CD4-positive, alpha-beta memory T cell (primary cell): ENCODE measurements at regions not wholly inside any gene's neighbourhood (a gene's known extent, or its start where the extent isn't known, plus 50 kb on each side); places are given as distances from the start of the nearest gene placed in this dataset.
"Not testable (repeated sequence)": the region's sequence is repeated elsewhere in the genome, so short reads cannot be mapped to it uniquely, and the experiment has no call there.

Source experiments
- CTCF ChIA-PET: fragments of 350-600 bp; sonication (Branson Sonifier 250); formaldehyde crosslinking; loops from one replicate; lab custom pipeline; 2021; ENCODE audit warnings: inconsistent platforms; ENCODE audit not compliant: partially characterized antibody; lab: Charles Lee
- POLR2A ChIA-PET: fragments of 350-600 bp; sonication (Branson Sonifier 250); formaldehyde crosslinking; loops from one replicate; lab custom pipeline; 2021; ENCODE audit not compliant: partially characterized antibody; lab: Charles Lee
- DNase-seq, 5 donors: peaks; one replicate each; pipeline versions ENCODE4 v3.0.0 to v3.0.0-alpha.2; 2020 to 2022; ENCODE audit warnings: mixed read lengths in 1 of 5
- H3K27ac ChIP-seq: one replicate; pipeline ENCODE4 v1.7.0; 2013; ENCODE audit warnings: low read depth, low read length
- H3K27me3 ChIP-seq: 2 replicates; pipeline ENCODE4 v1.7.0; 2013; ENCODE audit warnings: mild to moderate bottlenecking, low read length, moderate library complexity; ENCODE audit not compliant: insufficient read depth
- H3K36me3 ChIP-seq: 2 replicates; pipeline ENCODE4 v1.7.0; 2013; ENCODE audit warnings: mild to moderate bottlenecking, low read length, moderate library complexity; ENCODE audit not compliant: insufficient read depth
- H3K4me1 ChIP-seq: 2 replicates; pipeline ENCODE4 v1.7.0; 2013; ENCODE audit warnings: mild to moderate bottlenecking, low read length, moderate library complexity; ENCODE audit not compliant: insufficient read depth
- H3K4me3 ChIP-seq, 2 donors: one replicate each; pipeline ENCODE4 v1.7.0; 2013; ENCODE audit warnings: low read length in 2 of 2, mild to moderate bottlenecking in 1 of 2
- H3K9me3 ChIP-seq, 2 donors: one replicate each; pipeline ENCODE4 v1.7.0; 2013; ENCODE audit warnings: low read length in 2 of 2, control low read depth in 1 of 2; ENCODE audit not compliant: control insufficient read depth in 1 of 2
- H3K27ac Mint-ChIP-seq, 7 donors: one replicate each; pipeline ENCODE4 v1.8.0; 2020 to 2021; ENCODE audit warnings: mixed read lengths in 7 of 7, mild to moderate bottlenecking in 6 of 7, inconsistent platforms in 3 of 7, moderate library complexity in 3 of 7
- H3K27me3 Mint-ChIP-seq, 2 donors: one replicate each; pipeline ENCODE4 v1.8.0; 2020 to 2021; ENCODE audit warnings: mixed read lengths in 2 of 2
- H3K36me3 Mint-ChIP-seq, 2 donors: one replicate each; pipeline ENCODE4 v1.8.0; 2020 to 2021; ENCODE audit warnings: mixed read lengths in 2 of 2, inconsistent platforms in 1 of 2, mild to moderate bottlenecking in 1 of 2
- H3K4me1 Mint-ChIP-seq, 4 donors: one replicate each; pipeline ENCODE4 v1.8.0; 2020 to 2021; ENCODE audit warnings: mixed read lengths in 4 of 4, mild to moderate bottlenecking in 1 of 4
- H3K4me3 Mint-ChIP-seq, 8 donors: one replicate each; pipeline ENCODE4 v1.8.0; 2020 to 2021; ENCODE audit warnings: mixed read lengths in 8 of 8, mild to moderate bottlenecking in 7 of 8, moderate library complexity in 6 of 8, inconsistent platforms in 3 of 8
- H3K9me3 Mint-ChIP-seq, 8 donors: one replicate each; pipeline ENCODE4 v1.8.0; 2020 to 2021; ENCODE audit warnings: mixed read lengths in 8 of 8, mild to moderate bottlenecking in 5 of 8, inconsistent platforms in 3 of 8, moderate library complexity in 1 of 8
- intact Hi-C: fragments of 100-400 bp; cut with micrococcal nuclease; formaldehyde crosslinking; loops from one replicate; pipeline ENCODE4 v1.15.1; 2023

DNA sequence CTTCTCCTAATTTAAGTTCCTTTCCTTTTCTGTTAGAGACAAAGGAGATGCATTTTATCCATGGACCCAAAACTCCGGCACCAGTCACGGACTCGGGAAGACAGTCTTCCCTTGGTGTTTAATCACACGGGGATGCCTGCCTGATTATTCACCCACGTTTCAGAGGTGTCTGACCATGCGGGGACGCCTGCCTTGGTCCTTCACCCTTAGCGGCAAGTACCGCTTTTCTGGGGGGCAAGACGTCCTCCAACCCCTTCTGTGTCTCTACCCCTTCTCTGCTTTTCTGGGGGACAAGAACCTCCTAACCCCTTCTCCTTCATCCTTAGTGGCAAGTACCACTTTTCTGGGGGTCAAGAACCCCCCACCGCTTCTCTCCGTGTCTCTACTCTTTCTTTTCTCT lies 816.9 kb upstream of the VRK2 start:
- H3K4me1 ChIP-seq, H3K36me3 ChIP-seq, H3K9me3 ChIP-seq, DNase-seq, H3K4me1 Mint-ChIP-seq, H3K27me3 Mint-ChIP-seq, H3K27me3 ChIP-seq, CTCF ChIA-PET, H3K36me3 Mint-ChIP-seq, H3K4me3 ChIP-seq, POLR2A ChIA-PET, H3K4me3 Mint-ChIP-seq, intact Hi-C loops, H3K27ac ChIP-seq: not testable (repeated sequence)
- Mint-ChIP-seq H3K9me3 (peaks cover 0 to 11% (median 2%) of the 10 kb centered on the region in 8 donors), H3K27ac (peak overlapping the region in 1 of 7 donors; percentile 38)

DNA sequence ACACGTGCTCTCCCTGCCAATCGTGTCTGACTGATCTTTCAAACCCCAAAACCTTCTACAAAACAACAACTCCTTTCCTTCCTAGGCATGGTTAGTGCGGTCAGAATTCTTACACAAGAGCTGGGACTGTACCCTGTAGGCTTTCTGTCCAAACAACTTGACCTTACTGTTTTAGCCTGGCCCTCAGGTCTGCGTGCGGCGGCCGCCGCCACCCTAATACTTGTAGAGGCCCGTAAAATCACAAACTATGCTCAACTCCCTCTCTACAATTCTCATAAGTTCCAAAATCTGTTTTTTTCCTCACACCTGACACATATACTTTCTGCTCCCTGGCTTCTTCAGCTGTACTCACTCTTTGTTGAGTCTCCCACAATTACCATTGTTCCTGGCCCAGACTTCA lies 814.3 kb upstream of the VRK2 start:
- H3K27me3 ChIP-seq, intact Hi-C loops, H3K4me3 ChIP-seq, H3K9me3 ChIP-seq, H3K27ac ChIP-seq, POLR2A ChIA-PET, DNase-seq, H3K4me1 ChIP-seq, H3K9me3 Mint-ChIP-seq, H3K36me3 ChIP-seq, H3K27me3 Mint-ChIP-seq, H3K36me3 Mint-ChIP-seq, CTCF ChIA-PET, H3K4me1 Mint-ChIP-seq, H3K4me3 Mint-ChIP-seq, H3K27ac Mint-ChIP-seq: not testable (repeated sequence)

DNA sequence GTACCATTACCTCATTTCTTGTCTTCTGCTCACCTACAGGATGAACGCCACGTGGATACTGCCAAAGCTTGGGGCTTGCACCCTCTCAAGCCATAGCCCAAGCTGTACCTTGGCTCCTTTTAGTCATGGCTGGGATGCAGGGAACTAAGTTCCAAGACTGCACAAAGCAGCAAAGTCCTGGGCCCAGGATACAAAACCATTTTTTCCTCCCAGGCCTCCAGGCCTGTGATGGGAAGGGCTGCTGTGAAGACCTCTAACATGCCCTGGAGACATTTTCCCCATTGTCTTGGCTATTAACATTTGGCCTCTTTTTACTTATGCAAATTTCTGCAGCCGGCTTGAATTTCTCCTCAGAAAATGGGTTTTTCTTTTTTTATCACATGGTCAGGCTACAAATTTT lies 795.1 kb upstream of the VRK2 start:
- H3K9me3 Mint-ChIP-seq: peaks cover 2 to 49% (median 22%) of the 10 kb centered on the region in 8 donors
- H3K4me3 Mint-ChIP-seq, DNase-seq: not testable (repeated sequence)

GRCh38 chr2:57276408-57276807 lies 770.2 kb upstream of the VRK2 start:
- DNase-seq, H3K4me3 ChIP-seq, H3K9me3 ChIP-seq, H3K27me3 Mint-ChIP-seq, H3K27ac Mint-ChIP-seq, CTCF ChIA-PET, intact Hi-C loops, H3K36me3 ChIP-seq, H3K4me3 Mint-ChIP-seq, H3K4me1 ChIP-seq, H3K36me3 Mint-ChIP-seq, H3K27ac ChIP-seq, POLR2A ChIA-PET, H3K27me3 ChIP-seq, H3K4me1 Mint-ChIP-seq: not testable (repeated sequence)
- peaks cover 6 to 67% (median 32%) of the 10 kb centered on the region in 8 donors for H3K9me3 Mint-ChIP-seq

More for the DNA sequence above, 795.1 kb upstream of the VRK2 start:
- H3K4me1 Mint-ChIP-seq, H3K27ac Mint-ChIP-seq, H3K4me1 ChIP-seq, intact Hi-C loops, H3K27me3 Mint-ChIP-seq, H3K4me3 ChIP-seq, POLR2A ChIA-PET, CTCF ChIA-PET, H3K27me3 ChIP-seq, H3K36me3 Mint-ChIP-seq, H3K27ac ChIP-seq, H3K9me3 ChIP-seq, H3K36me3 ChIP-seq: not testable (repeated sequence)

DNA sequence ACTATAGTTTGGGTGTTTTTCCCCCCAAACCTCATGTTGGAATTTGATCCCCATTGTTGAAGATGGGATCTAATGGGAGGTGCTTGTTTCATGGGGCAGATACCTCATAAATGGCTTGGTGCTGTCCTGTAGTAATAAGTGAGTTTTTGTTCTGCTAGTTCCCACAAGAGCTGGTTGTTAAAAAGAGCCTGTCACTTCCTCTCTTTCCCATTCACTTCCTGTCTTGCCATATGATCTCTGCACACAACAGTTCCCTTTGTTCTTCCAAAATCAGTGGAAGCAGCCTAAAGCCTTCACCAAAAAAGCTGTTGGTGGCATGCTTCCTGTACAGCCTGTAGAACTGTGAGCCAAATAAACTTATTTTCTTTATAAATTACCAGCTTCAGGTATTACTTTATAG lies 768.2 kb upstream of the VRK2 start:
- Histone ChIP-seq H3K9me3 (no peaks in the 10 kb centered on the region), H3K36me3 (no peaks in the 10 kb centered on the region), H3K4me1 (no peaks in the 10 kb centered on the region), H3K27me3 (no peaks in the 10 kb centered on the region), H3K4me3 (no peak overlapping the region), H3K27ac (no peak overlapping the region)
- POLR2A ChIA-PET: no interaction called here
- CTCF ChIA-PET: no interaction called here
- intact Hi-C loops: no loop called here
- no peak overlapping the region for H3K4me3 Mint-ChIP-seq
- peaks cover 0 to 4% of the 10 kb centered on the region in 2 donors for H3K36me3 Mint-ChIP-seq
- H3K27ac Mint-ChIP-seq: no peak overlapping the region
- no peaks in the 10 kb centered on the region for H3K4me1 Mint-ChIP-seq
- DNase-seq: no peak
- peaks cover 5 to 63% (median 30%) of the 10 kb centered on the region in 8 donors for H3K9me3 Mint-ChIP-seq
- H3K27me3 Mint-ChIP-seq: no peaks in the 10 kb centered on the region

DNA sequence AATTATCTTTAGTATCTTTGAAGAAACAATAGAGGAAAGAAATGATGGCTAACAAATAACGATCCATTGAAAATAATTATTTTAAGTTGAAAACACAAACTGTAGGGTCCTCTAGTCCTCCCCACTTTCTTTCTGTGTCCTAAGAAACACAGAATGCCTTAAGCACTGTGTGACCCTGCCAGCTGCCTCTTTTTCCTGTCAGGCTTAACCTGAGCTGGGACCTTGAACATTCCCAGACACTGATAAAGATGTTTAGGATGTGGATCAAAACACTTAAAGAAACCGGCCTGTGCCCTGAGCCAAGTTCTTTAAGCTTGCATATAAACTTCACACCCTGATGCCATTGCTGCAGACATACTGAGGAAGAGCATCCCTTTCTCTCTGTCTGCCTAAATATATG lies 755.4 kb upstream of the VRK2 start:
- Histone ChIP-seq H3K9me3 (no peaks in the 10 kb centered on the region), H3K27me3 (no peaks in the 10 kb centered on the region), H3K36me3 (no peaks in the 10 kb centered on the region), H3K27ac (no peak overlapping the region), H3K4me3 (no peak overlapping the region), H3K4me1 (no peaks in the 10 kb centered on the region)
- CTCF ChIA-PET: no interaction called here
- intact Hi-C loops: no loop called here
- no peaks in the 10 kb centered on the region for H3K36me3 Mint-ChIP-seq
- H3K4me3 Mint-ChIP-seq: no peak overlapping the region
- POLR2A ChIA-PET: no interaction called here
- H3K27me3 Mint-ChIP-seq: no peaks in the 10 kb centered on the region
- H3K27ac Mint-ChIP-seq: no peak overlapping the region
- DNase-seq: no peak
- H3K9me3 Mint-ChIP-seq: peaks cover 0 to 26% (median 11%) of the 10 kb centered on the region in 8 donors
- H3K4me1 Mint-ChIP-seq: no peaks in the 10 kb centered on the region

GRCh38 chr2:57296795-57297517 lies 749.6 kb upstream of the VRK2 start:
- Mint-ChIP-seq H3K27me3 (no peaks in the 10 kb centered on the region), H3K9me3 (peaks cover 0 to 34% (median 11%) of the 10 kb centered on the region in 8 donors), H3K36me3 (no peaks in the 10 kb centered on the region), H3K4me1 (no peaks in the 10 kb centered on the region), H3K27ac (no peak overlapping the region), H3K4me3 (no peak overlapping the region)
- CTCF ChIA-PET: no interaction called here
- H3K4me1 ChIP-seq: no peaks in the 10 kb centered on the region
- no peak overlapping the region for H3K27ac ChIP-seq
- no peak overlapping the region for H3K4me3 ChIP-seq
- H3K9me3 ChIP-seq: no peaks in the 10 kb centered on the region
- H3K36me3 ChIP-seq: no peaks in the 10 kb centered on the region
- POLR2A ChIA-PET: no interaction called here
- no peaks in the 10 kb centered on the region for H3K27me3 ChIP-seq
- DNase-seq: no peak
- intact Hi-C loops: no loop called here
